ENCODE measurements at regions not wholly inside any gene's neighbourhood (a gene's known extent, or its start where the extent isn't known, plus 50 kb on each side); places are given as distances from the start of the nearest gene placed in this dataset.

GRCh38 chr10:29151005-29151404 lies 137.9 kb upstream of the LYZL1 start:
- intact Hi-C loops (cut with DNase I) = no loop called here
- TF ChIP-seq, protein P1, sequence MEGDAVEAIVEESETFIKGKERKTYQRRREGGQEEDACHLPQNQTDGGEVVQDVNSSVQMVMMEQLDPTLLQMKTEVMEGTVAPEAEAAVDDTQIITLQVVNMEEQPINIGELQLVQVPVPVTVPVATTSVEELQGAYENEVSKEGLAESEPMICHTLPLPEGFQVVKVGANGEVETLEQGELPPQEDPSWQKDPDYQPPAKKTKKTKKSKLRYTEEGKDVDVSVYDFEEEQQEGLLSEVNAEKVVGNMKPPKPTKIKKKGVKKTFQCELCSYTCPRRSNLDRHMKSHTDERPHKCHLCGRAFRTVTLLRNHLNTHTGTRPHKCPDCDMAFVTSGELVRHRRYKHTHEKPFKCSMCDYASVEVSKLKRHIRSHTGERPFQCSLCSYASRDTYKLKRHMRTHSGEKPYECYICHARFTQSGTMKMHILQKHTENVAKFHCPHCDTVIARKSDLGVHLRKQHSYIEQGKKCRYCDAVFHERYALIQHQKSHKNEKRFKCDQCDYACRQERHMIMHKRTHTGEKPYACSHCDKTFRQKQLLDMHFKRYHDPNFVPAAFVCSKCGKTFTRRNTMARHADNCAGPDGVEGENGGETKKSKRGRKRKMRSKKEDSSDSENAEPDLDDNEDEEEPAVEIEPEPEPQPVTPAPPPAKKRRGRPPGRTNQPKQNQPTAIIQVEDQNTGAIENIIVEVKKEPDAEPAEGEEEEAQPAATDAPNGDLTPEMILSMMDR (IDR thresholded peaks at IDR 0.05) = no peak
- H3K36me3 ChIP-seq = no peaks in the 10 kb centered on the region
- no peak for ATAC-seq
- no peaks in the 10 kb centered on the region for H3K9me3 ChIP-seq
- no peak for DNase-seq
- no peak overlapping the region for H3K27ac ChIP-seq
- H3K4me1 ChIP-seq = no peaks in the 10 kb centered on the region
- no peak overlapping the region for H3K4me3 ChIP-seq
- no peaks in the 10 kb centered on the region for H3K27me3 ChIP-seq

GRCh38 chr10:29157321-29157720 lies 131.5 kb upstream of the LYZL1 start:
- Histone ChIP-seq H3K4me3 (no peak overlapping the region), H3K36me3 (no peaks in the 10 kb centered on the region), H3K4me1 (no peaks in the 10 kb centered on the region), H3K27me3 (no peaks in the 10 kb centered on the region), H3K27ac (no peak overlapping the region), H3K9me3 (no peaks in the 10 kb centered on the region)
- DNase-seq (no peak), ATAC-seq (no peak)
- TF ChIP-seq, protein P1 (IDR thresholded peaks at IDR 0.05) = no peak
- intact Hi-C loops (cut with DNase I) = no loop called here

- no peak overlapping the region for H3K27ac ChIP-seq
- H3K9me3 ChIP-seq = no peaks in the 10 kb centered on the region
- no peak for ATAC-seq
- no peaks in the 10 kb centered on the region for H3K36me3 ChIP-seq
- intact Hi-C loops (cut with DNase I) = no loop called here
- H3K4me1 ChIP-seq = no peaks in the 10 kb centered on the region
- TF ChIP-seq, protein P1 (IDR thresholded peaks at IDR 0.05) = no peak
- DNase-seq = no peak
- H3K27me3 ChIP-seq = no peaks in the 10 kb centered on the region
- H3K4me3 ChIP-seq = no peak overlapping the region
Measured at GRCh38 chr10:29158066-29158465, 130.8 kb upstream of the LYZL1 start.

DNA sequence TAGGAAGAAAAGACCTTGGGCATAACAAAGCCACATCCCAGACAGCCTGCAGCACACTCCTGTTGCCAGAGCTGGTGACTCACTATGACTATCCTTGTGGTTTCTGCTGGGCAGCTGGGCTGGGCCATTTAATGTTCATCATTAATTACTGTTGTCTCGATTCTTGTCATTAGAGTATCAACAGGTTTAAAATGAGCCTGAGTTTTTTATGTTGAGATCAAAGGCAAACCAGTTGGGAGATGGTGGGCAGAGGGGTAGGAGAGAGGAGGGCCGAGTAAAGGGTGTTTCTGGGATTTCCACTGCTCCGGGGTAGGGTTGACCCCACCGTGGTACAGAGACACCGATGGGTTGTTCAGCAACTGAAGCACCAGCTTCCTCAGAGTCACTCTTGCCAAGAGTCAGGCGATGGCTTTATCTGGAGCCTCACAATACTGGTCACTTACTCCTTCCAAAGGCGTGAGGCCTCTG lies 128.7 kb upstream of the LYZL1 start:
- Histone ChIP-seq H3K27me3 (no peaks in the 10 kb centered on the region), H3K4me1 (no peaks in the 10 kb centered on the region), H3K9me3 (no peaks in the 10 kb centered on the region), H3K36me3 (no peaks in the 10 kb centered on the region), H3K4me3 (no peak overlapping the region), H3K27ac (no peak overlapping the region)
- DNase-seq (no peak), ATAC-seq (no peak)
- TF ChIP-seq, protein P1 (IDR thresholded peaks at IDR 0.05) = no peak
- intact Hi-C loops (cut with DNase I) = no loop called here

DNA sequence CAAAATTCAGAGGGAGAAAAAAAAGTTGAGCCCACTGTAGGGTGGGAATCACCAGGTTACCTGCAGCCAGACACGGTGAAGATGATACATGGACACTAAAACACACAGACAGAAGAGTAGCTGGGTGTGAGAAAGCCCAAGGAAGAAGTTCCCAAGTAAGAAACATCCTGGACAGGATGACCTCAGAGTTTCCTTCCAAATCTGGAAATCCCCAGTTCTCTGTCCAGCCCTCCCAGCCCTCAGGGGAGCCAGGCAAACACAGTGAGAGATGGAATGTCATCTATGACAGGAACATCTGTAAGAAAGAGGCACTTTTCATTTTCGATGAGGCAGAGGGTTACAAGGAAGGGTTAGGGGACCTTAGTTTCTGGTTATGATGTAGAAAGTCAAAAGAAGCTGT lies 125.1 kb upstream of the LYZL1 start:
- intact Hi-C loops (cut with DNase I) = no loop called here

More for the DNA sequence above, 125.1 kb upstream of the LYZL1 start:
- DNase-seq (no peak), ATAC-seq (no peak)
- Histone ChIP-seq H3K4me3 (no peak overlapping the region), H3K27ac (no peak overlapping the region), H3K4me1 (no peaks in the 10 kb centered on the region), H3K9me3 (no peaks in the 10 kb centered on the region), H3K27me3 (no peaks in the 10 kb centered on the region), H3K36me3 (no peaks in the 10 kb centered on the region)
- TF ChIP-seq, protein P1 (IDR thresholded peaks at IDR 0.05) = no peak

Measured in upper lobe of right lung (tissue), 1 donor.